BE2C (cell line): ENCODE measurements at regions not wholly inside any gene's neighbourhood (a gene's known extent, or its start where the extent isn't known, plus 50 kb on each side); places are given as distances from the start of the nearest gene placed in this dataset.

Experiments
- DNase-seq: peaks from one replicate; pipeline ENCODE4 v3.0.0-alpha.2; 2020
- H3K27me3 ChIP-seq: fragments of 250-450 bp; sonication (Bioruptor Pico); 2 replicates; pipeline ENCODE4 v1.5.1; 2020; ENCODE audit warnings: mild to moderate bottlenecking
- H3K36me3 ChIP-seq: fragments of 250-450 bp; sonication (Bioruptor Pico); 2 replicates; pipeline ENCODE4 v1.5.1; 2020; ENCODE audit warnings: mild to moderate bottlenecking
- H3K4me1 ChIP-seq: fragments of 250-450 bp; sonication (Bioruptor Pico); 2 replicates; pipeline ENCODE4 v1.5.1; 2020
- H3K4me3 ChIP-seq: 2 replicates; pipeline ENCODE4 v1.5.1; 2011; ENCODE audit warnings: low read depth, low read length
- H3K9me3 ChIP-seq: fragments of 250-450 bp; sonication (Bioruptor Pico); 2 replicates; pipeline ENCODE4 v1.5.1; 2020
- TF ChIP-seq, protein P1 (sequence below): IDR thresholded peaks from 2 replicates; pipeline ENCODE4 v1.5.1; 2012; ENCODE audit warnings: mild to moderate bottlenecking, low read depth, low read length

- DNase-seq, result no peak
- no peaks in the 10 kb centered on the region for H3K9me3 ChIP-seq
- no peaks in the 10 kb centered on the region for H3K36me3 ChIP-seq
- H3K27me3 ChIP-seq, result no peaks in the 10 kb centered on the region
- TF ChIP-seq, protein P1, sequence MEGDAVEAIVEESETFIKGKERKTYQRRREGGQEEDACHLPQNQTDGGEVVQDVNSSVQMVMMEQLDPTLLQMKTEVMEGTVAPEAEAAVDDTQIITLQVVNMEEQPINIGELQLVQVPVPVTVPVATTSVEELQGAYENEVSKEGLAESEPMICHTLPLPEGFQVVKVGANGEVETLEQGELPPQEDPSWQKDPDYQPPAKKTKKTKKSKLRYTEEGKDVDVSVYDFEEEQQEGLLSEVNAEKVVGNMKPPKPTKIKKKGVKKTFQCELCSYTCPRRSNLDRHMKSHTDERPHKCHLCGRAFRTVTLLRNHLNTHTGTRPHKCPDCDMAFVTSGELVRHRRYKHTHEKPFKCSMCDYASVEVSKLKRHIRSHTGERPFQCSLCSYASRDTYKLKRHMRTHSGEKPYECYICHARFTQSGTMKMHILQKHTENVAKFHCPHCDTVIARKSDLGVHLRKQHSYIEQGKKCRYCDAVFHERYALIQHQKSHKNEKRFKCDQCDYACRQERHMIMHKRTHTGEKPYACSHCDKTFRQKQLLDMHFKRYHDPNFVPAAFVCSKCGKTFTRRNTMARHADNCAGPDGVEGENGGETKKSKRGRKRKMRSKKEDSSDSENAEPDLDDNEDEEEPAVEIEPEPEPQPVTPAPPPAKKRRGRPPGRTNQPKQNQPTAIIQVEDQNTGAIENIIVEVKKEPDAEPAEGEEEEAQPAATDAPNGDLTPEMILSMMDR, result no peak
- no peaks in the 10 kb centered on the region for H3K4me1 ChIP-seq
- no peak overlapping the region for H3K4me3 ChIP-seq
Measured at GRCh38 chr5:96157841-96158291, 196.2 kb upstream of the ELL2 start.

DNA sequence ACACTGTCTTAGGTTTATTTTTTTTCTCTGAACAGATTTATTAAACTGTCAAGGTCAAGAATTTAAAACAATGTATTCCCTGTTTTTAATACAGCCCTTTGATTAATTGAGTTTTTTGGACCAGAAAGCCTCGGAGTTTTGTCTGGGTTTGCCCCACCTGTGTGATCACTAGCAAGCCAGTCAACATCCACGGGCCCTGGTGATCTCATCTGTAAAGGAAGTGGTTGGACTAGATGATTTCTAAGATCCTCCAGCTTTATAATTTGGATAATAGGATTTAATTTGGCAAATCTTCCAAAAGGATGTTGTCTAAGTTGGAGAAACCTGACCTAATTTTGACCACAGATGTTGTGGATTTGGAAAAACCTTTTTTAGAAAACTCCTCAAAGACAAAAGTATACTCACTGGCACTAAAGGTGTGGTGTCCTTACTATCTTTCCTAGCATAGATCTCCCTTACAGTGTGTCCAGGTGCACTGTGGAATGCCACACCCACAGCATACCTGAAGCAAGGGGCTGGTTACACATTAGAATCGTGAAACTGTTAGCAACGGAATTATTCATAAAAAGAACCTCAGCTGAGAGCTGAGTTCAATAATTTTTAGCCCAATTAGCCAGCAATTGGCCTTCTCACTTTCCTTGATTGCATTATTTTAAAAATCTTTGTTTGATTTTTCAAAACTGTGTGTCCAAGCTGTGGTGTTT lies 195.6 kb upstream of the ELL2 start:
- Histone ChIP-seq H3K27me3 (no peaks in the 10 kb centered on the region), H3K4me3 (no peak overlapping the region), H3K9me3 (no peaks in the 10 kb centered on the region), H3K36me3 (no peaks in the 10 kb centered on the region), H3K4me1 (no peaks in the 10 kb centered on the region)
- DNase-seq, result no peak
- TF ChIP-seq, protein P1, result no peak

DNA sequence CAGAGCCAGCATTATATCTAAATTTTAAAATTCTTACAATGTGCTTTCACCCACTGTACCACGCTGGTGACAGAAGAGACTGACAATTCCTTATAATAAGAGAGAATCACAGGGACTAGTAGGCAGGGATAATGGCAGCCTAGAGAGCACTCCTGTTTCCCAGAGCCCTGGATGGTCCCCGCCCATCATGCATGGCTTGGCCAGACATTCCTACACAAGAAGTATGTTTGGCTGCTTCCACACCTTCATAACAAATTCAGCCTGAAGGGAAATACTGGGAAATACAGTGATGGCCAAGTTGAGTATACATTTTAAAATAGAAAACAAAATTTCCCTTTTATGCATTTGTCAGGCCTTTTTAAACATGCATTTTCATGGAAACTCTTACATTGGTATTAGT lies 193.5 kb upstream of the ELL2 start:
- TF ChIP-seq, protein P1, result no peak
- no peaks in the 10 kb centered on the region for H3K4me1 ChIP-seq

GRCh38 chr5:96151891-96152290 lies 190.2 kb upstream of the ELL2 start:
- TF ChIP-seq, protein P1, result no peak
- Histone ChIP-seq H3K36me3 (no peaks in the 10 kb centered on the region), H3K4me1 (no peaks in the 10 kb centered on the region), H3K4me3 (no peak overlapping the region), H3K27me3 (no peaks in the 10 kb centered on the region), H3K9me3 (no peaks in the 10 kb centered on the region)
- no peak for DNase-seq

More for the DNA sequence above, 193.5 kb upstream of the ELL2 start:
- Histone ChIP-seq H3K4me3 (no peak overlapping the region), H3K36me3 (no peaks in the 10 kb centered on the region), H3K27me3 (no peaks in the 10 kb centered on the region), H3K9me3 (no peaks in the 10 kb centered on the region)
- no peak for DNase-seq

DNA sequence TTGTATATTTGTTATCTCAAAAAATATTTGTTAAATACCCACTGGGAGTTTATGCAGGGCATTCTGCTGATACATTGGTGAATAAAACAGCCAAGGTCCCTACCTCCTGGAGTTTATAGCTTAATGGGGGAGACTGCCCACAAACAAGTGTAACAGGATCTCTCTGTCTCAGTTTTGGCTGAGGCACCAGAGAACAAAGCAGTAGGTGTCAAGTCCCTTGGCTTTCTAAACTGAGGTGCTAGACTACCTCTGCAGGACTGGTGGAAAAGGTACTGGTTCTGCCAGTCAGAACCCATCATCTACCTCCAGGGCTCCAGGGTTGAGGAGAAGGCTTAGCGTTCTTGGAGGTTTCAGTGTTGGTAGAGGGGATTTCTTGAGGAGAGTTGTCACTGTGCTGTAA lies 188.4 kb upstream of the ELL2 start:
- TF ChIP-seq, protein P1, result no peak
- Histone ChIP-seq H3K36me3 (no peaks in the 10 kb centered on the region), H3K27me3 (no peaks in the 10 kb centered on the region), H3K9me3 (no peaks in the 10 kb centered on the region), H3K4me1 (no peaks in the 10 kb centered on the region), H3K4me3 (no peak overlapping the region)
- no peak for DNase-seq

DNA sequence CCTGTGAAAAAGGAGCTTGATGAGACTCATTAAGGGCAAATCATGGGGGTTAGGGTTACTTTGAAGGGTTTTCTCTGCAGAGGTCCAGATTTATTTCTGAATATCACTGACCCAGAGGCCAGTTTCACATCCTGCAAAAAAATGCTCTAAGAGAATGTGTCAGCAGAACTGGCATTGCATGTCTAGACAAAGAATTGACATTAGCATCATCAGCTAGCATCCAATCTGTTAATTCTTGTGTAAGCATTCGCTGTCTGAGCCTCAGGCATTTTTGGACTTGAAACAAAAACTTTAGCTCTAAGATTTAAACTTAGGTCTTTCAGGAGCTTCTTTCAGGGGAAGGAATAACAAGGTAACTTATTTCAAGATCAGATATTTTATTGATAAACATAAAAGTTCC lies 187.9 kb upstream of the ELL2 start:
- Histone ChIP-seq H3K4me3 (no peak overlapping the region), H3K36me3 (no peaks in the 10 kb centered on the region), H3K4me1 (no peaks in the 10 kb centered on the region), H3K27me3 (no peaks in the 10 kb centered on the region), H3K9me3 (no peaks in the 10 kb centered on the region)
- DNase-seq, result no peak
- TF ChIP-seq, protein P1, result no peak
